Erythroblast (primary cell): ENCODE measurements at regions not wholly inside any gene's neighbourhood (a gene's known extent, or its start where the extent isn't known, plus 50 kb on each side); places are given as distances from the start of the nearest gene placed in this dataset.

Experiments used
- GATA1 ChIP-seq: IDR thresholded peaks from 2 replicates; pipeline ENCODE4 v1.6.1; 2011; ENCODE audit warnings: low read depth, mild to moderate bottlenecking, control low read depth, low read length, moderate library complexity
- POLR2A ChIP-seq: IDR thresholded peaks from 2 replicates; pipeline ENCODE4 v1.6.1; 2011; ENCODE audit warnings: mild to moderate bottlenecking, low read length

GRCh38 chr3:177349384-177349783, 152.1 kb upstream of the TBL1XR1 start:
- TF ChIP-seq POLR2A (no peak), GATA1 (no peak)
